DND-41 (cell line): ENCODE measurements at regions not wholly inside any gene's neighbourhood (a gene's known extent, or its start where the extent isn't known, plus 50 kb on each side); places are given as distances from the start of the nearest gene placed in this dataset.

Source experiments
- EZH2 ChIP-seq: IDR thresholded peaks from 3 replicates; pipeline ENCODE4 v1.6.1; 2012; ENCODE audit warnings: borderline replicate concordance, low read depth, mild to moderate bottlenecking, moderate library complexity, low read length, inconsistent platforms; ENCODE audit not compliant: severe bottlenecking
- TF ChIP-seq, protein P1 (sequence below): IDR thresholded peaks from 2 replicates; pipeline ENCODE4 v1.5.1; 2012; ENCODE audit warnings: borderline replicate concordance, low read length, moderate library complexity, mild to moderate bottlenecking; ENCODE audit not compliant: poor library complexity, severe bottlenecking; ENCODE audit errors: extremely low read depth

DNA sequence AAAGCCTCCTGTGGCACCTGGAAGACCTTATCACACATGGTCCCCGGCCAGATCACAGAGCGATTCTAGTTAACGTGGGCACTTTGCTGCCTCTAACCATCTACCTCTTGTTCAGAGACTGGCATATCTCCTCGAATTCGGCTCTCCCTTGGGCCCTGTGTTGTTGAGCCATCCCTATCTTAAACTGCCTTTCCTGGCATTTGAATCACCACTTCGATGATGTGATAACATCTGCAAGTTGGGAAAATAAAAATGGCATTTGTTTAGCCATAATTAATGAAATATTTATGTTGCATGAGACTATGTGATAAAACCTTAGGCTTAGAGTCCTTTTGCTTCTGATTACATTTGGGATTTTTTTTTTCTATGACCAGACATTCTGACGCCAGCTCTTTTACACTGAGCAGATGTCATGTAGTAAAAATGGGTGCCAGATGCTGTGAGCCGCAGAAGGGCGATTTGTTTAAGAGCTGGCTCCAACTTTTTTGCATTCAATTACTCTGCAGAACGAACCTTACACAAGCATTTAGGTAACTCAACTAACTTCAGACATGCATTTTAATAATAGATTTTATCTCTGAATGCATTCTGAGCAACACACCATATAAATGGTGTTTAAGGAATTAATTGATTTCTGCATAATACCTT, 58.5 kb upstream of the PARVA start:
- TF ChIP-seq EZH2 = no peak
- TF ChIP-seq, protein P1, sequence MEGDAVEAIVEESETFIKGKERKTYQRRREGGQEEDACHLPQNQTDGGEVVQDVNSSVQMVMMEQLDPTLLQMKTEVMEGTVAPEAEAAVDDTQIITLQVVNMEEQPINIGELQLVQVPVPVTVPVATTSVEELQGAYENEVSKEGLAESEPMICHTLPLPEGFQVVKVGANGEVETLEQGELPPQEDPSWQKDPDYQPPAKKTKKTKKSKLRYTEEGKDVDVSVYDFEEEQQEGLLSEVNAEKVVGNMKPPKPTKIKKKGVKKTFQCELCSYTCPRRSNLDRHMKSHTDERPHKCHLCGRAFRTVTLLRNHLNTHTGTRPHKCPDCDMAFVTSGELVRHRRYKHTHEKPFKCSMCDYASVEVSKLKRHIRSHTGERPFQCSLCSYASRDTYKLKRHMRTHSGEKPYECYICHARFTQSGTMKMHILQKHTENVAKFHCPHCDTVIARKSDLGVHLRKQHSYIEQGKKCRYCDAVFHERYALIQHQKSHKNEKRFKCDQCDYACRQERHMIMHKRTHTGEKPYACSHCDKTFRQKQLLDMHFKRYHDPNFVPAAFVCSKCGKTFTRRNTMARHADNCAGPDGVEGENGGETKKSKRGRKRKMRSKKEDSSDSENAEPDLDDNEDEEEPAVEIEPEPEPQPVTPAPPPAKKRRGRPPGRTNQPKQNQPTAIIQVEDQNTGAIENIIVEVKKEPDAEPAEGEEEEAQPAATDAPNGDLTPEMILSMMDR = no peak
